GM23248 (cell line): ENCODE measurements at regions not wholly inside any gene's neighbourhood (a gene's known extent, or its start where the extent isn't known, plus 50 kb on each side); places are given as distances from the start of the nearest gene placed in this dataset.

ENCODE experiments used
- DNase-seq: peaks from one replicate; pipeline ENCODE4 v3.0.0-alpha.2; 2015
- H2AFZ ChIP-seq: fragments of 200-600 bp; sonication (generic); 2 replicates; pipeline ENCODE4 v1.6.1; 2016; ENCODE audit warnings: antibody characterized with exemption
- H3F3A ChIP-seq: fragments of 200-600 bp; sonication (generic); 2 replicates; pipeline ENCODE4 v1.6.1; 2016; ENCODE audit warnings: mild to moderate bottlenecking, antibody characterized with exemption, mixed run types; ENCODE audit not compliant: insufficient read depth
- H3K27ac ChIP-seq: fragments of 200-600 bp; sonication (generic); 2 replicates; pipeline ENCODE4 v1.5.1; 2016; ENCODE audit warnings: mild to moderate bottlenecking
- H3K27me3 ChIP-seq: fragments of 200-600 bp; sonication (generic); replicated peaks from 2 replicates; pipeline ENCODE4 v1.6.1; 2016; ENCODE audit warnings: mild to moderate bottlenecking; ENCODE audit not compliant: insufficient read depth
- H3K36me3 ChIP-seq: fragments of 200-600 bp; sonication (generic); 2 replicates; pipeline ENCODE4 v1.6.1; 2016; ENCODE audit warnings: low read depth, mild to moderate bottlenecking
- H3K4me1 ChIP-seq: fragments of 200-600 bp; sonication (generic); 2 replicates; pipeline ENCODE4 v1.6.1; 2016; ENCODE audit warnings: mild to moderate bottlenecking; ENCODE audit not compliant: insufficient read depth
- H3K4me2 ChIP-seq: fragments of 200-600 bp; sonication (generic); one replicate; pipeline ENCODE4 v1.6.1; 2016; ENCODE audit warnings: mild to moderate bottlenecking; ENCODE audit not compliant: unreplicated experiment
- H3K4me3 ChIP-seq: fragments of 200-600 bp; sonication (generic); 2 replicates; pipeline ENCODE4 v1.5.1; 2016; ENCODE audit warnings: mild to moderate bottlenecking
- H3K79me2 ChIP-seq: fragments of 200-600 bp; sonication (generic); 2 replicates; pipeline ENCODE4 v1.6.1; 2016; ENCODE audit warnings: mild to moderate bottlenecking; ENCODE audit not compliant: insufficient read depth
- H3K9ac ChIP-seq: fragments of 200-600 bp; sonication (generic); 2 replicates; pipeline ENCODE4 v1.6.1; 2016; ENCODE audit warnings: mild to moderate bottlenecking
- H3K9me2 ChIP-seq: fragments of 200-600 bp; sonication (generic); 2 replicates; pipeline ENCODE4 v1.6.1; 2016; ENCODE audit warnings: mixed run types, mild to moderate bottlenecking, moderate library complexity; ENCODE audit not compliant: insufficient read depth
- H3K9me3 ChIP-seq: fragments of 200-600 bp; sonication (generic); one replicate; pipeline ENCODE4 v1.6.1; 2017; ENCODE audit warnings: low read depth
- H4K20me1 ChIP-seq: fragments of 200-600 bp; sonication (generic); 2 replicates; pipeline ENCODE4 v1.6.0; 2016; ENCODE audit not compliant: insufficient read depth
- EZH2 ChIP-seq: fragments of 200-600 bp; sonication (generic); IDR thresholded peaks from 2 replicates; pipeline ENCODE4 v1.6.1; 2018; ENCODE audit warnings: antibody characterized with exemption, mild to moderate bottlenecking; ENCODE audit not compliant: insufficient read depth, poor library complexity, severe bottlenecking
- EZH2phosphoT487 ChIP-seq: fragments of 200-600 bp; sonication (generic); IDR thresholded peaks from 2 replicates; pipeline ENCODE4 v1.6.1; 2018; ENCODE audit warnings: antibody characterized with exemption, moderate library complexity, mild to moderate bottlenecking, low read depth; ENCODE audit not compliant: insufficient read depth
- WGBS, 2 experiments: methylation state at CpG; one replicate each; pipeline ENCODE4 v1.1.6; 2015 to 2017; ENCODE audit warnings: low lambda C conversion rate in 2 of 2, low coverage in 1 of 2; ENCODE audit errors: missing lambda C conversion rate in 2 of 2; 5-methylcytosine and 5-hydroxymethylcytosine counted together
- in situ Hi-C: fragments of 300-500 bp; cut with MboI; formaldehyde crosslinking; loops from 2 replicates; pipeline ENCODE4 v1.15.0; 2020

GRCh38 chr2:120936476-120937334 lies 201.0 kb downstream of the GLI2 start:
- H4K20me1 ChIP-seq: no peaks in the 10 kb centered on the region
- WGBS, 2 experiments: 81 to 83% methylated on average over 10 of the region's 10 CpGs
- H3K36me3 ChIP-seq: no peaks in the 10 kb centered on the region
- no peaks in the 10 kb centered on the region for H3K9me2 ChIP-seq
- TF ChIP-seq EZH2 (no peak), EZH2phosphoT487 (no peak)
- no peak overlapping the region for H2AFZ ChIP-seq
- peak; percentile 65 for DNase-seq
- in situ Hi-C loops: no loop called here
- peaks cover 24% of the 10 kb centered on the region for H3K79me2 ChIP-seq
- H3K4me3 ChIP-seq: no peak overlapping the region
- peaks cover 86% of the 10 kb centered on the region for H3K4me1 ChIP-seq
- no peaks in the 10 kb centered on the region for H3K9me3 ChIP-seq
- peak overlapping the region; percentile 64 for H3K4me2 ChIP-seq
- peak overlapping the region; percentile 73 for H3K9ac ChIP-seq
- H3K27ac ChIP-seq: peak overlapping the region; percentile 91
- peaks cover 71% of the 10 kb centered on the region for H3F3A ChIP-seq
- H3K27me3 ChIP-seq: no peaks in the 10 kb centered on the region

- Histone ChIP-seq H3K27ac (peak overlapping the region; percentile 91), H3F3A (peaks cover 71% of the 10 kb centered on the region), H2AFZ (0 out of 2 replicates have a peak overlapping the region, but pooled peaks have one; percentile 11), H3K4me1 (peaks cover 77% of the 10 kb centered on the region), H3K9me3 (no peaks in the 10 kb centered on the region), H3K79me2 (peaks cover 22% of the 10 kb centered on the region), H3K9ac (peak overlapping the region; percentile 70), H4K20me1 (no peaks in the 10 kb centered on the region), H3K36me3 (no peaks in the 10 kb centered on the region), H3K27me3 (no peaks in the 10 kb centered on the region), H3K4me3 (peak overlapping the region; percentile 17; the same call in 1 of the 2 replicates), H3K9me2 (no peaks in the 10 kb centered on the region), H3K4me2 (peak overlapping the region; percentile 54)
- DNase-seq: peak; percentile 87
- whole genome bisulfite sequencing, 2 experiments: 17 to 21% methylated on average over 6 of the region's 6 CpGs
- in situ Hi-C loops: no loop called here
- TF ChIP-seq EZH2phosphoT487 (no peak), EZH2 (no peak)
These were observed 202.0 kb downstream of the GLI2 start for GRCh38 chr2:120937686-120938044.

GRCh38 chr2:120938045-120938771 lies 202.5 kb downstream of the GLI2 start:
- peak overlapping the region; percentile 91 for H3K27ac ChIP-seq
- TF ChIP-seq EZH2phosphoT487: no peak
- no peak for TF ChIP-seq EZH2
- peak overlapping the region; percentile 70 for H3K9ac ChIP-seq
- H3K79me2 ChIP-seq: peaks cover 24% of the 10 kb centered on the region
- no peaks in the 10 kb centered on the region for H3K27me3 ChIP-seq
- DNase-seq: peak; percentile 48
- H4K20me1 ChIP-seq: no peaks in the 10 kb centered on the region
- H3K4me3 ChIP-seq: no peak overlapping the region
- H3K4me2 ChIP-seq: peak overlapping the region; percentile 54
- peaks cover 72% of the 10 kb centered on the region for H3K4me1 ChIP-seq
- 0 out of 2 replicates have a peak overlapping the region, but pooled peaks have one; percentile 11 for H2AFZ ChIP-seq
- WGBS, 2 experiments: 22 to 24% methylated on average over 11 of the region's 11 CpGs
- H3K9me3 ChIP-seq: no peaks in the 10 kb centered on the region
- H3F3A ChIP-seq: peaks cover 71% of the 10 kb centered on the region
- in situ Hi-C loops: no loop called here
- H3K9me2 ChIP-seq: no peaks in the 10 kb centered on the region
- no peaks in the 10 kb centered on the region for H3K36me3 ChIP-seq

GRCh38 chr2:120939595-120940318 lies 204.1 kb downstream of the GLI2 start:
- H3K4me1 ChIP-seq: peaks cover 58% of the 10 kb centered on the region
- no peaks in the 10 kb centered on the region for H3K27me3 ChIP-seq
- peaks cover 66% of the 10 kb centered on the region for H3F3A ChIP-seq
- no peaks in the 10 kb centered on the region for H3K9me2 ChIP-seq
- H4K20me1 ChIP-seq: no peaks in the 10 kb centered on the region
- no peak overlapping the region for H2AFZ ChIP-seq
- no peaks in the 10 kb centered on the region for H3K9me3 ChIP-seq
- H3K4me2 ChIP-seq: peak overlapping the region; percentile 60
- peak; percentile 96 for DNase-seq
- no peaks in the 10 kb centered on the region for H3K36me3 ChIP-seq
- H3K4me3 ChIP-seq: no peak overlapping the region
- H3K9ac ChIP-seq: peak overlapping the region; percentile 70
- 28 to 29% methylated on average over 9 of the region's 9 CpGs for WGBS, 2 experiments
- TF ChIP-seq EZH2phosphoT487 (no peak), EZH2 (no peak)
- peaks cover 29% of the 10 kb centered on the region; the same call in 1 of the 2 replicates for H3K79me2 ChIP-seq
- H3K27ac ChIP-seq: peak overlapping the region; percentile 91
- in situ Hi-C loops: no loop called here
